ENCODE measurements at regions not wholly inside any gene's neighbourhood (a gene's known extent, or its start where the extent isn't known, plus 50 kb on each side); places are given as distances from the start of the nearest gene placed in this dataset.

GRCh38 chr5:91301106-91301846 lies 81.8 kb downstream of the ARRDC3 start:
- TF ChIP-seq POLR2A (IDR thresholded peaks at IDR 0.05) = no peak
- TF ChIP-seq CTCF (IDR thresholded peaks at IDR 0.05) = no peak
